ENCODE measurements at regions not wholly inside any gene's neighbourhood (a gene's known extent, or its start where the extent isn't known, plus 50 kb on each side); places are given as distances from the start of the nearest gene placed in this dataset.

- TF ChIP-seq CTCF (IDR thresholded peaks at IDR 0.05) (peak; percentile 46), POLR2A (IDR thresholded peaks at IDR 0.05; ENCODE audit: low read length) (no peak), MAZ (IDR thresholded peaks at IDR 0.05; ENCODE audit: borderline replicate concordance, low read depth, low read length) (no peak), ESRRA (IDR thresholded peaks at IDR 0.05; ENCODE audit: borderline replicate concordance, low read length) (no peak), PBX3 (IDR thresholded peaks at IDR 0.05) (no peak), RCOR1 (IDR thresholded peaks at IDR 0.05; ENCODE audit: low read depth, low read length) (no peak)
Measured at GRCh38 chr7:25820432-25821040, 331.5 kb upstream of the NFE2L3 start.

Data from A549 (cell line).